Gastrocnemius medialis (tissue), 4 donors: ENCODE measurements at regions not wholly inside any gene's neighbourhood (a gene's known extent, or its start where the extent isn't known, plus 50 kb on each side); places are given as distances from the start of the nearest gene placed in this dataset.

ENCODE experiments used
- POLR2A ChIP-seq, 2 donors: fragments of 450-650 bp; IDR thresholded peaks; one replicate each; pipeline ENCODE4 v1.6.1; 2017; ENCODE audit warnings: antibody characterized with exemption in 2 of 2, mild to moderate bottlenecking in 2 of 2, moderate library complexity in 2 of 2
- TF ChIP-seq, protein P1 (sequence below), 5 experiments: fragments of 450-650 bp in 3 of 5; fragments of 200-600 bp in 2 of 5; sonication (generic) in 2 of 5; IDR thresholded peaks in 4 of 5; conservative IDR thresholded peaks in 1 of 5; 1 replicate in 4 of 5; 2 replicates in 1 of 5; pipeline ENCODE4 v1.5.1; 2016 to 2019; ENCODE audit warnings: antibody characterized with exemption in 5 of 5, mild to moderate bottlenecking in 3 of 5, moderate library complexity in 3 of 5

DNA sequence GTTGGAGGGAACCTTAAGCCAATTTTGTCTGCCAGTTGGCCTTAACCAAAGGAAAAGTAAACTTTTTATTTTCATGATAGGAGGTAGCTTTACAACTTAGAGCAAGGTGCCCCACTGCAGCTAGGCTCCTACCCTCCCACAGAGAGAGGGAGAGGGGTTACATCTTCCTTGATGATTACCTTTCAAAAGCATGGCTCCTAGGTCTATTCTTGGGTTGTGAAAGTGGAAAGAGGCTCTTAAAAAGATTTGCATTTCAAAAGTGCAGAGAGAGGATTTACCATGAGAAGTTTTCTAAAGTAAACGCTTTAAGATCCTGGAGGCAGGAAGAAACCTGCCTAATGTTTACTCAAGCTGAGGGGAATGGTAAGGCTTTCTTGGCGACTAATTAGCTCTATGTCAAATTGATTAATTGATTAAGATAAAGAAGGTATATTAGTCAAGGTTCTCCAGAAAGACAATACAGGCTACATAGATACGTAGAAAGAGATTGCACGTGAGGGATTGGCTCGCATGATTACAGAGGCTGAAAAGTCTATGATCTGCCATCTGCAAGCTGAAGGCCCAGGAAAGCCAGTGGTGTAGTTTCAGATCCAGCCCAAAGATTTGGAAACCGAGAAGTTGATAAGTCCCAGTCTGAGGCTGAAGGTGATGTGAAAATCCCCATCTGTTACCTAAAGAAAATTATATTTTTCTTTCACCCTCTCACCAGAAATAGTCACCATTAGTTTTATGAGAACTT lies 333.8 kb upstream of the CTNND2 start:
- TF ChIP-seq, protein P1, sequence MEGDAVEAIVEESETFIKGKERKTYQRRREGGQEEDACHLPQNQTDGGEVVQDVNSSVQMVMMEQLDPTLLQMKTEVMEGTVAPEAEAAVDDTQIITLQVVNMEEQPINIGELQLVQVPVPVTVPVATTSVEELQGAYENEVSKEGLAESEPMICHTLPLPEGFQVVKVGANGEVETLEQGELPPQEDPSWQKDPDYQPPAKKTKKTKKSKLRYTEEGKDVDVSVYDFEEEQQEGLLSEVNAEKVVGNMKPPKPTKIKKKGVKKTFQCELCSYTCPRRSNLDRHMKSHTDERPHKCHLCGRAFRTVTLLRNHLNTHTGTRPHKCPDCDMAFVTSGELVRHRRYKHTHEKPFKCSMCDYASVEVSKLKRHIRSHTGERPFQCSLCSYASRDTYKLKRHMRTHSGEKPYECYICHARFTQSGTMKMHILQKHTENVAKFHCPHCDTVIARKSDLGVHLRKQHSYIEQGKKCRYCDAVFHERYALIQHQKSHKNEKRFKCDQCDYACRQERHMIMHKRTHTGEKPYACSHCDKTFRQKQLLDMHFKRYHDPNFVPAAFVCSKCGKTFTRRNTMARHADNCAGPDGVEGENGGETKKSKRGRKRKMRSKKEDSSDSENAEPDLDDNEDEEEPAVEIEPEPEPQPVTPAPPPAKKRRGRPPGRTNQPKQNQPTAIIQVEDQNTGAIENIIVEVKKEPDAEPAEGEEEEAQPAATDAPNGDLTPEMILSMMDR (IDR thresholded peaks at IDR 0.05 in 4 of 5, conservative IDR thresholded peaks at IDR 0.05 in 1 of 5), result no peak
- TF ChIP-seq POLR2A (IDR thresholded peaks at IDR 0.05), result no peak
